AG09309 (cell line): ENCODE measurements at regions not wholly inside any gene's neighbourhood (a gene's known extent, or its start where the extent isn't known, plus 50 kb on each side); places are given as distances from the start of the nearest gene placed in this dataset.

Experiments
- DNase-seq: peaks from one replicate; pipeline ENCODE4 v3.0.0-alpha.2; 2010; ENCODE audit warnings: low read depth
- H3K4me3 ChIP-seq: 2 replicates; pipeline ENCODE4 v1.5.1; 2011; ENCODE audit warnings: mild to moderate bottlenecking, low read depth, low read length, moderate library complexity; ENCODE audit not compliant: control insufficient read depth
- TF ChIP-seq, protein P1 (sequence below): IDR thresholded peaks from 2 replicates; pipeline ENCODE4 v1.5.1; 2011; ENCODE audit warnings: mild to moderate bottlenecking, low read depth, low read length, inconsistent platforms; ENCODE audit not compliant: insufficient read depth, control insufficient read depth; ENCODE audit errors: missing control alignments

DNA sequence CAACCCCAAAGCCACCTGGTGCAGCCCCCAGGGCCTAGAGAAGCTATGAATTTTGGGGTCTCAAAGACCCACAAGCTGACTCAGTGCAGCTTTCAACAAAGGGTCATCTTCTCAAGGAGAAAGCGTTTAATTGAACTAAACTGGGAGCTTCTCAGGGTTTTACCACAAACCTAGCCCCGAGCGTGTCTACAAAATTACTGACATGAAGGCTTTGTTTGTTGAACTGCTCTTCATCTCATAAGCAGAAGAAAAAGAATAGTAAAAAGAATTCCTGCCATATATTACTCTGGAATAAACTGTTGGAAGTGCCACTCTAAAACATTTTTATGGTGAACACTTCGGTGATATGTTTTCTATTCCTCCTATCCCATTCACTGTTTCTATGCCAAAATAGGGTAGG lies 50.8 kb upstream of the INCENP start:
- no peak for DNase-seq
- H3K4me3 ChIP-seq, result no peak overlapping the region
- TF ChIP-seq, protein P1, sequence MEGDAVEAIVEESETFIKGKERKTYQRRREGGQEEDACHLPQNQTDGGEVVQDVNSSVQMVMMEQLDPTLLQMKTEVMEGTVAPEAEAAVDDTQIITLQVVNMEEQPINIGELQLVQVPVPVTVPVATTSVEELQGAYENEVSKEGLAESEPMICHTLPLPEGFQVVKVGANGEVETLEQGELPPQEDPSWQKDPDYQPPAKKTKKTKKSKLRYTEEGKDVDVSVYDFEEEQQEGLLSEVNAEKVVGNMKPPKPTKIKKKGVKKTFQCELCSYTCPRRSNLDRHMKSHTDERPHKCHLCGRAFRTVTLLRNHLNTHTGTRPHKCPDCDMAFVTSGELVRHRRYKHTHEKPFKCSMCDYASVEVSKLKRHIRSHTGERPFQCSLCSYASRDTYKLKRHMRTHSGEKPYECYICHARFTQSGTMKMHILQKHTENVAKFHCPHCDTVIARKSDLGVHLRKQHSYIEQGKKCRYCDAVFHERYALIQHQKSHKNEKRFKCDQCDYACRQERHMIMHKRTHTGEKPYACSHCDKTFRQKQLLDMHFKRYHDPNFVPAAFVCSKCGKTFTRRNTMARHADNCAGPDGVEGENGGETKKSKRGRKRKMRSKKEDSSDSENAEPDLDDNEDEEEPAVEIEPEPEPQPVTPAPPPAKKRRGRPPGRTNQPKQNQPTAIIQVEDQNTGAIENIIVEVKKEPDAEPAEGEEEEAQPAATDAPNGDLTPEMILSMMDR, result no peak

GRCh38 chr11:62071408-62071807 lies 52.4 kb upstream of the INCENP start:
- no peak overlapping the region for H3K4me3 ChIP-seq
- TF ChIP-seq, protein P1, result no peak
- DNase-seq, result no peak

- H3K4me3 ChIP-seq, result no peak overlapping the region
- TF ChIP-seq, protein P1, result no peak
- DNase-seq, result no peak
These were observed 53.6 kb upstream of the INCENP start for GRCh38 chr11:62069986-62070919.

DNA sequence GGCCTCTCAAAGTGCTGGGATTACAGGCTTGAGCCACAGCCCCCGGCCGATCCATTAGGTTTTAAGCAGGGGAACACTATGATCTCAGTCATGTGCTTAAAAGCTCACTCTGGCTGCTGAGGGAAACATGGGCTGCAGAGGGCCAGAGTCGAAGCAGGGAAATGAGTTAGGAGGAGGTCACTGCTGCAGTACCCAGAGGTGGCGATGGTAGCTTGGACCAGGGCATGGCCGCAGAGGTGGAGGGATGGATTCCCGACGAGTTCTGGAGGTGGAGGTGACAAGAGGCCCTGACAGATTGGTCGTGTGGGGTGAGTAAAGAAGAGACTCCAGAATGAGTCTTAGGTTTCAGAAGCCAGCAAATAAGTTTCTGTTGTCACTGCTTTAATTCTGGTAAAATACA lies 54.4 kb upstream of the INCENP start:
- H3K4me3 ChIP-seq, result no peak overlapping the region
- TF ChIP-seq, protein P1, result no peak
- no peak for DNase-seq

GRCh38 chr11:62068730-62069129 lies 55.1 kb upstream of the INCENP start:
- TF ChIP-seq, protein P1, result no peak
- DNase-seq, result no peak
- no peak overlapping the region for H3K4me3 ChIP-seq

DNA sequence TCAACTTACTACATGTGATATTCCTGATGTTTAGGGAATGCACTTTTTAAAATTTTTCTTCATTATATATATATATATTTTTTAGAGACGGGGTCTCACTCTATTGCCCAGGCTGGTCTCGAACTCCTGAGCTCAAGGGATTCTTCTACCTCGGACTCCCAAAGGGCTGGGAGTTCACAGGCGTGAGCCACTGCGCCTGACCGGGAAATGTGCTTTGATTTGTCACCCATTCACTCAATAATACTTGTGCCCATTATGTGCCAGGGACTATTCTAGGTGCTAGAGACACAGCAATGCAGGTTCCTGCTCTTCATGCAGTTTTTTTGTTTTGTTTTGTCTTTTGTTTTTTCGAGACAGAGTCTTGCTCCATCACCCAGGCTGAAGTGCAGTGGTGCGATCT lies 56.1 kb upstream of the INCENP start:
- DNase-seq, result no peak
- H3K4me3 ChIP-seq, result no peak overlapping the region
- TF ChIP-seq, protein P1, result no peak

GRCh38 chr11:62064221-62064620 lies 59.6 kb upstream of the INCENP start:
- TF ChIP-seq, protein P1, result no peak
- no peak overlapping the region for H3K4me3 ChIP-seq
- no peak for DNase-seq
